ENCODE measurements at regions not wholly inside any gene's neighbourhood (a gene's known extent, or its start where the extent isn't known, plus 50 kb on each side); places are given as distances from the start of the nearest gene placed in this dataset.
"Not testable (repeated sequence)": the region's sequence is repeated elsewhere in the genome, so short reads cannot be mapped to it uniquely, and the experiment has no call there.

- TF ChIP-seq CTCF (IDR thresholded peaks at IDR 0.05; ENCODE audit: insufficient read depth, low read length) = no peak
Measured at GRCh38 chr11:29627541-29627940, 389.3 kb downstream of the KCNA4 start.

GRCh38 chr11:29623144-29623722 is 393.6 kb downstream of the KCNA4 start:
- no peak for DNase-seq (ENCODE audit: low read depth)
- TF ChIP-seq CTCF (IDR thresholded peaks at IDR 0.05; ENCODE audit: insufficient read depth, low read length) = no peak
- H3K4me3 ChIP-seq (ENCODE audit: low read depth, low read length) = no peak overlapping the region

More at GRCh38 chr11:29627541-29627940, 389.3 kb downstream of the KCNA4 start:
- no peak overlapping the region for H3K4me3 ChIP-seq (ENCODE audit: low read depth, low read length)
- DNase-seq (ENCODE audit: low read depth) = no peak

GRCh38 chr11:29616611-29617010 is 400.2 kb downstream of the KCNA4 start:
- no peak for TF ChIP-seq CTCF (IDR thresholded peaks at IDR 0.05; ENCODE audit: insufficient read depth, low read length)
- H3K4me3 ChIP-seq (ENCODE audit: low read depth, low read length) = no peak overlapping the region
- DNase-seq (ENCODE audit: low read depth) = no peak

- no peak overlapping the region for H3K4me3 ChIP-seq (ENCODE audit: low read depth, low read length)
- no peak for DNase-seq (ENCODE audit: low read depth)
- TF ChIP-seq CTCF (IDR thresholded peaks at IDR 0.05; ENCODE audit: insufficient read depth, low read length) = no peak
Measured at GRCh38 chr11:29612423-29612822, 404.4 kb downstream of the KCNA4 start.

GRCh38 chr11:29606330-29607031 is 410.3 kb downstream of the KCNA4 start:
- no peak for TF ChIP-seq CTCF (IDR thresholded peaks at IDR 0.05; ENCODE audit: insufficient read depth, low read length)
- no peak overlapping the region for H3K4me3 ChIP-seq (ENCODE audit: low read depth, low read length)
- DNase-seq (ENCODE audit: low read depth) = no peak

GRCh38 chr11:29600151-29600575 is 416.7 kb downstream of the KCNA4 start:
- not testable (repeated sequence) for H3K4me3 ChIP-seq (ENCODE audit: low read depth, low read length); DNase-seq (ENCODE audit: low read depth)

GRCh38 chr11:29584342-29584741 is 432.5 kb downstream of the KCNA4 start:
- no peak for DNase-seq (ENCODE audit: low read depth)
- H3K4me3 ChIP-seq (ENCODE audit: low read depth, low read length) = no peak overlapping the region
- no peak for TF ChIP-seq CTCF (IDR thresholded peaks at IDR 0.05; ENCODE audit: insufficient read depth, low read length)
